ENCODE measurements at regions not wholly inside any gene's neighbourhood (a gene's known extent, or its start where the extent isn't known, plus 50 kb on each side); places are given as distances from the start of the nearest gene placed in this dataset.

- no peak for TF ChIP-seq CTCF (conservative IDR thresholded peaks at IDR 0.05 in 1 of 2, IDR thresholded peaks at IDR 0.05 in 1 of 2; ENCODE audit: low read depth in 1 of 2, low read length in 2 of 2)
- no peak for TF ChIP-seq EZH2 (IDR thresholded peaks at IDR 0.05; ENCODE audit: low read length, missing control alignments)
These were observed 694.6 kb upstream of the SORCS1 start for GRCh38 chr10:107859065-107859464.

Data from fibroblast of lung (primary cell).